Uterus (tissue), 3 donors: ENCODE measurements at regions not wholly inside any gene's neighbourhood (a gene's known extent, or its start where the extent isn't known, plus 50 kb on each side); places are given as distances from the start of the nearest gene placed in this dataset.
A peak's percentile ranks its signal among the peaks of the same experiment; 100 is the strongest.

Experiments
- DNase-seq, 2 donors: peaks; one replicate each; pipeline ENCODE4 v3.0.0-alpha.2; 2019 to 2020
- H3K27ac ChIP-seq, 2 donors: fragments of 200-600 bp; sonication (generic); 1 replicate in 1 of 2; 2 replicates in 1 of 2; pipeline ENCODE4 v1.5.1; 2016 to 2018
- H3K27me3 ChIP-seq, 2 donors: fragments of 200-600 bp; sonication (generic); one replicate each; pipeline ENCODE4 v1.5.1; 2018 to 2019; ENCODE audit warnings: control low read depth in 1 of 2
- H3K36me3 ChIP-seq, 2 donors: fragments of 200-600 bp; sonication (generic); one replicate each; pipeline ENCODE4 v1.5.1; 2019; ENCODE audit warnings: control low read depth in 1 of 2
- H3K4me1 ChIP-seq, 2 donors: fragments of 200-600 bp; sonication (generic); one replicate each; pipeline ENCODE4 v1.5.1; 2018 to 2019; ENCODE audit warnings: control low read depth in 1 of 2
- H3K4me3 ChIP-seq, 2 donors: fragments of 200-600 bp; sonication (generic); 1 replicate in 1 of 2; 2 replicates in 1 of 2; pipeline ENCODE4 v1.5.1; 2018 to 2019; ENCODE audit warnings: mild to moderate bottlenecking in 1 of 2
- H3K9me3 ChIP-seq, 2 donors: fragments of 200-600 bp; sonication (generic); one replicate each; pipeline ENCODE4 v1.5.1; 2019; ENCODE audit warnings: control low read depth in 1 of 2
- CTCF ChIP-seq, 4 experiments: fragments of 200-600 bp in 2 of 4; fragments of 450-650 bp in 2 of 4; sonication (generic) in 2 of 4; IDR thresholded peaks; one replicate each; pipeline ENCODE4 v1.5.1; 2016 to 2019; ENCODE audit warnings: antibody characterized with exemption in 4 of 4, mild to moderate bottlenecking in 2 of 4, moderate library complexity in 1 of 4
- POLR2A ChIP-seq, 2 donors: fragments of 450-650 bp; IDR thresholded peaks; one replicate each; pipeline ENCODE4 v1.6.1; 2016; ENCODE audit warnings: antibody characterized with exemption in 2 of 2, mild to moderate bottlenecking in 1 of 2, moderate library complexity in 1 of 2
- intact Hi-C: fragments of 100-400 bp; cut with DNase I; formaldehyde crosslinking; loops from one replicate; pipeline ENCODE4 v1.15.1; 2023; ENCODE audit warnings: low total_unique reads
- donor health status: DM: yes; HTN: yes; CAD: no.

DNA sequence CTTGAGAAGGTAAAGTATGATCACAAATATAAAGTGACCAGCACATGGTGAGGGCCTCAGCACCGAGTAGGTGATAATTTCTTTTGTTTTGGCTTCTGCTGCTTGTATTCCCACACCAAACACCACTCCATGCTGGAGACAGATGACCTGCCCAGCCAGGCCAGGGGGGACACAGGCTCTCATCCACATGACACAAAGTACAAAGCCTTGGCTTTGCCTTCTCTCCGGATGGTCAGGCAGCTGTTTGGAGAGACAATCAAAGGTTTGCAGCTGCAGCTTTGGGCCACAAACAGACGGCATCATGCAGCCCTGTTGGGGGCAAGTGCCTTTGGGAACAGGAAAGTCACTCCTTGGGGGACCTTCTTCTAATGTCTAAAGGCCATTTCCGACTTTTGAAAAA lies 226.2 kb upstream of the KLF4 start:
- H3K4me3 ChIP-seq, result no peak overlapping the region
- no peaks in the 10 kb centered on the region for H3K27me3 ChIP-seq
- intact Hi-C loops, result no loop called here
- no peaks in the 10 kb centered on the region for H3K36me3 ChIP-seq
- H3K4me1 ChIP-seq, result no peaks in the 10 kb centered on the region
- no peaks in the 10 kb centered on the region for H3K9me3 ChIP-seq
- no peak for DNase-seq
- TF ChIP-seq CTCF (IDR thresholded peaks at IDR 0.05), result no peak
- no peak for TF ChIP-seq POLR2A (IDR thresholded peaks at IDR 0.05)
- H3K27ac ChIP-seq, result no peak overlapping the region

GRCh38 chr9:107713470-107713869 lies 223.9 kb upstream of the KLF4 start:
- Histone ChIP-seq H3K4me3 (no peak overlapping the region), H3K36me3 (no peaks in the 10 kb centered on the region), H3K4me1 (no peaks in the 10 kb centered on the region), H3K27me3 (no peaks in the 10 kb centered on the region), H3K9me3 (no peaks in the 10 kb centered on the region), H3K27ac (no peak overlapping the region)
- intact Hi-C loops, result no loop called here
- TF ChIP-seq POLR2A (IDR thresholded peaks at IDR 0.05) (no peak), CTCF (IDR thresholded peaks at IDR 0.05) (no peak)
- no peak for DNase-seq

GRCh38 chr9:107712390-107712789 lies 222.8 kb upstream of the KLF4 start:
- TF ChIP-seq POLR2A (IDR thresholded peaks at IDR 0.05) (no peak), CTCF (IDR thresholded peaks at IDR 0.05) (no peak)
- H3K27me3 ChIP-seq, result no peaks in the 10 kb centered on the region
- intact Hi-C loops, result no loop called here
- no peak overlapping the region for H3K27ac ChIP-seq
- H3K9me3 ChIP-seq, result no peaks in the 10 kb centered on the region
- no peak for DNase-seq
- H3K4me3 ChIP-seq, result no peak overlapping the region
- no peaks in the 10 kb centered on the region for H3K36me3 ChIP-seq
- H3K4me1 ChIP-seq, result no peaks in the 10 kb centered on the region

GRCh38 chr9:107711542-107711941 lies 222.0 kb upstream of the KLF4 start:
- peak; percentile 26 to 36 for DNase-seq

GRCh38 chr9:107710953-107711352 lies 221.4 kb upstream of the KLF4 start:
- DNase-seq, result no peak
- H3K4me3 ChIP-seq, result no peak overlapping the region
- H3K9me3 ChIP-seq, result no peaks in the 10 kb centered on the region
- TF ChIP-seq POLR2A (IDR thresholded peaks at IDR 0.05) (no peak), CTCF (IDR thresholded peaks at IDR 0.05) (no peak)
- no peaks in the 10 kb centered on the region for H3K4me1 ChIP-seq
- no peak overlapping the region for H3K27ac ChIP-seq
- intact Hi-C loops, result no loop called here
- no peaks in the 10 kb centered on the region for H3K36me3 ChIP-seq
- no peaks in the 10 kb centered on the region for H3K27me3 ChIP-seq

More at GRCh38 chr9:107711542-107711941, 222.0 kb upstream of the KLF4 start:
- intact Hi-C loops, result no loop called here
- Histone ChIP-seq H3K4me1 (no peaks in the 10 kb centered on the region), H3K27me3 (no peaks in the 10 kb centered on the region), H3K4me3 (no peak overlapping the region), H3K27ac (no peak overlapping the region), H3K9me3 (no peaks in the 10 kb centered on the region), H3K36me3 (no peaks in the 10 kb centered on the region)
- TF ChIP-seq POLR2A (IDR thresholded peaks at IDR 0.05) (no peak), CTCF (IDR thresholded peaks at IDR 0.05) (no peak)
